Common myeloid progenitor, CD34-positive (primary cell): ENCODE measurements at regions not wholly inside any gene's neighbourhood (a gene's known extent, or its start where the extent isn't known, plus 50 kb on each side); places are given as distances from the start of the nearest gene placed in this dataset.

Source experiments
- CTCF ChIA-PET: fragments of 350-600 bp; sonication (Branson Sonifier 250); formaldehyde crosslinking; loops from one replicate; lab custom pipeline; 2021; ENCODE audit warnings: antibody characterized with exemption; lab: Charles Lee
- POLR2A ChIA-PET: fragments of 350-600 bp; sonication (Branson Sonifier 250); formaldehyde crosslinking; loops from one replicate; lab custom pipeline; 2021; ENCODE audit warnings: antibody characterized with exemption; lab: Charles Lee
- DNase-seq, 3 donors: peaks; one replicate each; pipeline versions ENCODE4 v3.0.0 to v3.0.0-alpha.2; 2013
- H3K27ac ChIP-seq, 2 experiments: 1 replicate in 1 of 2; 2 replicates in 1 of 2; pipeline ENCODE4 v1.7.0; 2013; ENCODE audit warnings: inconsistent platforms in 2 of 2, low read length in 2 of 2, mild to moderate bottlenecking in 2 of 2, low read depth in 1 of 2, moderate library complexity in 1 of 2; ENCODE audit not compliant: severe bottlenecking in 2 of 2, insufficient read depth in 1 of 2, poor library complexity in 1 of 2
- H3K27me3 ChIP-seq, 5 experiments: replicated peaks in 2 of 5; 1 replicate in 3 of 5; 2 replicates in 2 of 5; pipeline versions ENCODE4 v1.6.1 to v1.7.0; 2013; ENCODE audit warnings: low read length in 4 of 5, mild to moderate bottlenecking in 2 of 5, moderate library complexity in 2 of 5, inconsistent platforms in 1 of 5; ENCODE audit not compliant: insufficient read depth in 5 of 5, control insufficient read depth in 4 of 5
- H3K36me3 ChIP-seq, 4 experiments: 1 replicate in 2 of 4; 2 replicates in 2 of 4; pipeline versions ENCODE4 v1.6.1 to v1.7.0; 2013; ENCODE audit warnings: low read length in 3 of 4, control low read depth in 1 of 4, mild to moderate bottlenecking in 1 of 4; ENCODE audit not compliant: control insufficient read depth in 4 of 4, insufficient read depth in 4 of 4
- H3K4me1 ChIP-seq, 4 experiments: 1 replicate in 3 of 4; 2 replicates in 1 of 4; pipeline versions ENCODE4 v1.6.1 to v1.7.1; 2013; ENCODE audit warnings: low read length in 3 of 4, mild to moderate bottlenecking in 3 of 4, control low read depth in 1 of 4, inconsistent platforms in 1 of 4, moderate library complexity in 1 of 4; ENCODE audit not compliant: control insufficient read depth in 4 of 4, insufficient read depth in 4 of 4; ENCODE audit errors: control extremely low read depth in 1 of 4
- H3K4me3 ChIP-seq, 7 experiments: 1 replicate in 4 of 7; 2 replicates in 3 of 7; pipeline versions ENCODE4 v1.5.1 to v1.7.0; 2013; ENCODE audit warnings: mild to moderate bottlenecking in 7 of 7, low read length in 6 of 7, moderate library complexity in 6 of 7, inconsistent platforms in 2 of 7, low read depth in 2 of 7, control low read depth in 1 of 7; ENCODE audit not compliant: insufficient read depth in 4 of 7, control insufficient read depth in 1 of 7; ENCODE audit errors: extremely low read depth in 1 of 7
- H3K9me3 ChIP-seq, 5 experiments: 1 replicate in 4 of 5; 2 replicates in 1 of 5; pipeline versions ENCODE4 v1.6.1 to v1.7.1; 2013; ENCODE audit warnings: low read length in 4 of 5, mild to moderate bottlenecking in 2 of 5, inconsistent platforms in 1 of 5, low read depth in 1 of 5, moderate library complexity in 1 of 5; ENCODE audit not compliant: control insufficient read depth in 4 of 5, insufficient read depth in 2 of 5; ENCODE audit errors: control extremely low read depth in 1 of 5
- WGBS: methylation state at CpG from one replicate; pipeline ENCODE4 v1.1.5; 2013; ENCODE audit not compliant: insufficient coverage; 5-methylcytosine and 5-hydroxymethylcytosine counted together

- 100% methylated on average over 2 of the region's 2 CpGs for WGBS
- ChIA-PET POLR2A (no interaction called here), CTCF (no interaction called here)
- Histone ChIP-seq H3K4me3 (no peak overlapping the region), H3K9me3 (peaks cover 0 to 6% (median 0%) of the 10 kb centered on the region in 5 experiments), H3K27me3 (no peaks in the 10 kb centered on the region), H3K4me1 (no peaks in the 10 kb centered on the region), H3K27ac (no peak overlapping the region), H3K36me3 (no peaks in the 10 kb centered on the region)
- no peak for DNase-seq
Measured at GRCh38 chr12:90321369-90321768, 612.7 kb upstream of the ATP2B1 start.

- POLR2A ChIA-PET, result no interaction called here
Measured at GRCh38 chr12:90311561-90311960, 602.9 kb upstream of the ATP2B1 start.

GRCh38 chr12:90305379-90305778 is 596.7 kb upstream of the ATP2B1 start:
- no peaks in the 10 kb centered on the region for H3K9me3 ChIP-seq
- no peaks in the 10 kb centered on the region for H3K27me3 ChIP-seq
- ChIA-PET POLR2A (no interaction called here), CTCF (no interaction called here)
- H3K36me3 ChIP-seq, result no peaks in the 10 kb centered on the region
- WGBS, result 100% methylated on average over 2 of the region's 3 CpGs
- H3K4me3 ChIP-seq, result no peak overlapping the region
- no peak for DNase-seq
- H3K4me1 ChIP-seq, result no peaks in the 10 kb centered on the region
- H3K27ac ChIP-seq, result no peak overlapping the region

More at GRCh38 chr12:90311561-90311960, 602.9 kb upstream of the ATP2B1 start:
- no peaks in the 10 kb centered on the region for H3K36me3 ChIP-seq
- no peak overlapping the region for H3K4me3 ChIP-seq
- H3K9me3 ChIP-seq, result no peaks in the 10 kb centered on the region
- H3K27me3 ChIP-seq, result no peaks in the 10 kb centered on the region
- WGBS, result 98% methylated on average over 4 of the region's 4 CpGs
- no peaks in the 10 kb centered on the region for H3K4me1 ChIP-seq
- no peak overlapping the region for H3K27ac ChIP-seq
- no peak for DNase-seq
- CTCF ChIA-PET, result no interaction called here

DNA sequence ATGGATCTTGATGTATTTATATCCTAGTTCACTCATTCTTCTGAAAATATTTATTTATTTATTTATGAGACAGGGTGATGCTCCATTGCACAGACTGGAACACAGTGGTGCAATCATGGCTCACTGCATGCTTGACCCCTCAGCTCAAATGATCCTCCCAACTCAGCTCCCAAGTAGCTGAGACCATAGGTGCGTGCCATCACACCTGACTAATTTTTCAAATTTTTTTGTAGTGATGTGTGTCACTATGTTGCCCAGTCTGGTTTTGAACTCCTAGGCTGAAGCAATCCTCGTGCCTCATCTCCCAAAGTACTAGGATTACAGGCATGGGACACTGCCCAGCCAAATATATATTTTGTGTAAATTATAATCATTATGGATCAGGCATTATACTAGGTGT is 595.6 kb upstream of the ATP2B1 start:
- Histone ChIP-seq H3K4me3 (no peak overlapping the region), H3K27ac (no peak overlapping the region), H3K9me3 (no peaks in the 10 kb centered on the region), H3K4me1 (peaks cover 0 to under 1% (median 0%) of the 10 kb centered on the region in 4 experiments), H3K36me3 (no peaks in the 10 kb centered on the region), H3K27me3 (no peaks in the 10 kb centered on the region)
- CTCF ChIA-PET, result no interaction called here
- POLR2A ChIA-PET, result no interaction called here
- WGBS, result no CpG with 5 or more reads among the region's 2 CpGs
- DNase-seq, result no peak

DNA sequence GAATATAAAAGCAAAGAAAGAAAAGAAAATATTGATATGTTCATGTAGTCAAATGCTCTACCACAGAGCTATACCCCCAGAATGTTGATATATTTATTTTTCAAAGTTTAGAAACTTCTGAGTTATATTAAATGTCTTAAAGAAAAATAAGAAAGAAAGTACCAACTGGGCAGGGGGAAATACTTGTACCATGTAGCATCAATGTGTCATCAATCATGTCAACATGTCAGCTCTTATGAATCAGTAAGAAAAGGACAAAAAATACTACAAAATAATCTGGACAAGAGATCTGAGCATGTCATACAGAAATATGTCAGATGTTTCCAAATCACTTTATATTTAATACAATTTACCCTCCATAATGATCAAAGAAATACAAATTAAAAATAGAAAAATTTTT is 595.1 kb upstream of the ATP2B1 start:
- Histone ChIP-seq H3K27me3 (no peaks in the 10 kb centered on the region), H3K36me3 (no peaks in the 10 kb centered on the region), H3K4me1 (peaks cover 0 to 1% (median 0%) of the 10 kb centered on the region in 4 experiments), H3K27ac (no peak overlapping the region), H3K9me3 (no peaks in the 10 kb centered on the region), H3K4me3 (no peak overlapping the region)
- DNase-seq, result no peak
- POLR2A ChIA-PET, result no interaction called here
- CTCF ChIA-PET, result interaction anchor here (1.0 kb wide), 1 partner anchor 138 kb away, joined by 4 read pairs; no protein-coding TSS in a partner anchor

- POLR2A ChIA-PET, result interaction anchor here (0.5 kb wide), 1 partner anchor 11 kb away, joined by 4 read pairs; no protein-coding TSS in a partner anchor
- no peak for DNase-seq
Measured at GRCh38 chr12:90301561-90302133, 593.0 kb upstream of the ATP2B1 start.

DNA sequence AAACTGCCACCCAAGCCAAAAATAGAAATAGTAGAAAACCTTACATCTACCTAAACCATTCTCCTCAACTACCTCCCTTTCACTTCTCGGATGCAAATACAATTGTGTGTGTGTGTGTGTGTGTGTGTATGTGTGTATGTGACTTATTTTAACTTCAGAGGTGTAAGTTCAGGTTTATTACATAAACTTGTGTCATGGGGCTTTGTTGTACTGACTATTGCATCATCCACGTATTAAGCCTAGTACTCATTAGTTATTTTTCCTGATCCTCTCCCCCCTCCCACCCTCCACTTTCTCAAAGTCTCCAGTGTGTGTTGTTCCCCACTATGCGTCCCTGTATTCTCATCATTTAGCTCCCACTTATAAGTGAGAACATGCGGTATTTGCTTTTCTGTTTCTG is 592.5 kb upstream of the ATP2B1 start:
- Histone ChIP-seq H3K9me3 (no peaks in the 10 kb centered on the region), H3K27me3 (no peaks in the 10 kb centered on the region), H3K27ac (no peak overlapping the region), H3K4me1 (peaks cover 0 to 2% (median under 1%) of the 10 kb centered on the region in 4 experiments), H3K4me3 (no peak overlapping the region), H3K36me3 (no peaks in the 10 kb centered on the region)
- DNase-seq, result no peak
- ChIA-PET POLR2A (interaction anchor here (0.5 kb wide), 1 partner anchor 11 kb away, joined by 4 read pairs; no protein-coding TSS in a partner anchor), CTCF (interaction anchor here (1.0 kb wide), 1 partner anchor 757 kb away, joined by 3 read pairs; no protein-coding TSS in a partner anchor)
- WGBS, result 100% methylated on average over 1 of the region's 4 CpGs

More at GRCh38 chr12:90301561-90302133, 593.0 kb upstream of the ATP2B1 start:
- Histone ChIP-seq H3K9me3 (no peaks in the 10 kb centered on the region), H3K4me3 (no peak overlapping the region), H3K27me3 (no peaks in the 10 kb centered on the region), H3K4me1 (peaks cover 0 to 2% (median under 1%) of the 10 kb centered on the region in 4 experiments), H3K36me3 (no peaks in the 10 kb centered on the region), H3K27ac (no peak overlapping the region)
- CTCF ChIA-PET, result interaction anchor here (1.0 kb wide), 1 partner anchor 758 kb away, joined by 3 read pairs; no protein-coding TSS in a partner anchor
- no CpG with 5 or more reads among the region's 1 CpG for WGBS
